OCI-LY3 (cell line): ENCODE measurements at regions not wholly inside any gene's neighbourhood (a gene's known extent, or its start where the extent isn't known, plus 50 kb on each side); places are given as distances from the start of the nearest gene placed in this dataset.
"Not testable (repeated sequence)": the region's sequence is repeated elsewhere in the genome, so short reads cannot be mapped to it uniquely, and the experiment has no call there.

Source experiments
- H2AFZ ChIP-seq: fragments of 200-600, 300-600 bp; shearing (Covaris generic); 2 replicates; pipeline ENCODE4 v1.6.0; 2014; ENCODE audit warnings: antibody characterized with exemption, low read depth, low read length
- H3K27ac ChIP-seq: fragments of 200-600, 300-600 bp; sonication (generic); 2 replicates; pipeline ENCODE4 v1.5.1; 2014; ENCODE audit warnings: mild to moderate bottlenecking, low read length, moderate library complexity, mixed read lengths
- H3K27me3 ChIP-seq: fragments of 200-600, 300-600 bp; sonication (generic); 2 replicates; pipeline ENCODE4 v1.6.1; 2014; ENCODE audit warnings: low read depth, low read length, mixed read lengths
- H3K36me3 ChIP-seq: fragments of 200-600, 300-600 bp; sonication (generic); replicated peaks from 2 replicates; pipeline ENCODE3; 2014; ENCODE audit warnings: low read depth, low read length, mixed read lengths
- H3K4me1 ChIP-seq: fragments of 300-600, 200-600 bp; sonication (generic); 2 replicates; pipeline ENCODE4 v1.6.1; 2014; ENCODE audit warnings: low read length, mixed read lengths
- H3K4me2 ChIP-seq: fragments of 200-600, 300-600 bp; sonication (generic); 2 replicates; pipeline ENCODE4 v1.6.1; 2014; ENCODE audit warnings: low read length, mixed read lengths
- H3K4me3 ChIP-seq: fragments of 300-600, 200-600 bp; sonication (generic); 2 replicates; pipeline ENCODE4 v1.5.1; 2014; ENCODE audit warnings: antibody characterized with exemption, mild to moderate bottlenecking, low read length, moderate library complexity
- H3K79me2 ChIP-seq: fragments of 300-600, 200-600 bp; shearing (Covaris generic); 2 replicates; pipeline ENCODE4 v1.6.1; 2014; ENCODE audit warnings: mild to moderate bottlenecking, low read length, mixed read lengths
- H3K9ac ChIP-seq: fragments of 300-600, 200-600 bp; shearing (Covaris generic); 2 replicates; pipeline ENCODE4 v1.6.0; 2014; ENCODE audit warnings: mild to moderate bottlenecking, low read length, moderate library complexity
- H3K9me3 ChIP-seq: fragments of 200-600, 300-600 bp; shearing (Covaris generic); 2 replicates; pipeline ENCODE4 v1.6.1; 2014; ENCODE audit warnings: low read length, mixed read lengths; ENCODE audit not compliant: insufficient read depth
- H4K20me1 ChIP-seq: fragments of 200-600, 300-600 bp; sonication (generic); 2 replicates; pipeline ENCODE4 v1.6.1; 2016; ENCODE audit warnings: low read length, mixed read lengths; ENCODE audit not compliant: insufficient read depth
- EZH2phosphoT487 ChIP-seq: fragments of 200-600 bp; shearing (Covaris generic); IDR thresholded peaks from 2 replicates; pipeline ENCODE4 v1.6.1; 2018; ENCODE audit warnings: antibody characterized with exemption, mixed run types, low read depth
- TF ChIP-seq, protein P1 (sequence below): fragments of 200-600, 300-600 bp; sonication (generic); IDR thresholded peaks from 2 replicates; pipeline ENCODE4 v1.5.1; 2014; ENCODE audit warnings: antibody characterized with exemption, low read length, low read depth

DNA sequence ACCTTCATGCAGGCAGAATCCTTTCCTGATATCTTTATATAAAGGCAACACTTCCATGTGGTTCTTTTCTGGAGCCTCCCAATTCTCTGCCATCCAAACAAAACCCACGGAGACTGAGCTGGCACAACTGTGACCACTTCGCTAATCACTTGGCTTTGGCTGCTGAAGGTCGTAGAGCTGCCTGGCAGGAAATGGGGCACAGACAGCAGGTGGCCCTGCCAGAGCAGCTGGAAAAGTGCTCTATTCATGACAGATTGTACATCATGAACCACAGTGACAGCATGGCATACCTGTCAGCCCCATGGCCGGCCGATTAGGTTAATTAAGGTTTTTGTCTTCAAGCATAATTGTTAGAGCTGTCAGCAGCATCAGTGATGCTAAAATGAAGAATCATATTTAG lies 141.9 kb upstream of the ANKRD55 start:
- H3K4me2 ChIP-seq = no peak overlapping the region

DNA sequence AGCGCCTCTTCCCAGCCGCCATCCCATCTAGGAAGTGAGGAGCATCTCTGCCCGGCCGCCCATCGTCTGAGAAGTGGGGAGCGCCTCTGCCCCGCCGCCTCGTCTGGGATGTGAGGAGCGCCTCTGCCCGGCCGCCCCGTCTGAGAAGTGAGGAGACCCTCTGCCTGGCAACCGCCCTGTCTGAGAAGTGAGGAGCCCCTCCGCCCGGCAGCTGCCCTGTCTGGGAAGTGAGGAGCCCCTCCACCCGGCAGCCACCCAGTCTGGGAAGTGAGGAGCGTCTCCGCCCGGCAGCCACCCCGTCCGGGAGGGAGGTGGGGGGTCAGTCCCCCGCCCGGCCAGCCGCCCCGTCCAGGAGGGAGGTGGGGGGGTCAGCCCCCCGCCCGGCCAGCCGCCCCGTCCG lies 139.4 kb upstream of the ANKRD55 start:
- not testable (repeated sequence) for H3K27ac ChIP-seq, H3K4me1 ChIP-seq, H3K79me2 ChIP-seq, H3K36me3 ChIP-seq, H3K9ac ChIP-seq, H3K27me3 ChIP-seq, H4K20me1 ChIP-seq, H2AFZ ChIP-seq, H3K4me2 ChIP-seq, H3K4me3 ChIP-seq, H3K9me3 ChIP-seq

More for the DNA sequence above, 141.9 kb upstream of the ANKRD55 start:
- no peak overlapping the region for H2AFZ ChIP-seq
- no peaks in the 10 kb centered on the region for H3K9me3 ChIP-seq
- no peaks in the 10 kb centered on the region for H3K4me1 ChIP-seq
- H3K27ac ChIP-seq = no peak overlapping the region
- no peak for TF ChIP-seq EZH2phosphoT487
- TF ChIP-seq, protein P1, sequence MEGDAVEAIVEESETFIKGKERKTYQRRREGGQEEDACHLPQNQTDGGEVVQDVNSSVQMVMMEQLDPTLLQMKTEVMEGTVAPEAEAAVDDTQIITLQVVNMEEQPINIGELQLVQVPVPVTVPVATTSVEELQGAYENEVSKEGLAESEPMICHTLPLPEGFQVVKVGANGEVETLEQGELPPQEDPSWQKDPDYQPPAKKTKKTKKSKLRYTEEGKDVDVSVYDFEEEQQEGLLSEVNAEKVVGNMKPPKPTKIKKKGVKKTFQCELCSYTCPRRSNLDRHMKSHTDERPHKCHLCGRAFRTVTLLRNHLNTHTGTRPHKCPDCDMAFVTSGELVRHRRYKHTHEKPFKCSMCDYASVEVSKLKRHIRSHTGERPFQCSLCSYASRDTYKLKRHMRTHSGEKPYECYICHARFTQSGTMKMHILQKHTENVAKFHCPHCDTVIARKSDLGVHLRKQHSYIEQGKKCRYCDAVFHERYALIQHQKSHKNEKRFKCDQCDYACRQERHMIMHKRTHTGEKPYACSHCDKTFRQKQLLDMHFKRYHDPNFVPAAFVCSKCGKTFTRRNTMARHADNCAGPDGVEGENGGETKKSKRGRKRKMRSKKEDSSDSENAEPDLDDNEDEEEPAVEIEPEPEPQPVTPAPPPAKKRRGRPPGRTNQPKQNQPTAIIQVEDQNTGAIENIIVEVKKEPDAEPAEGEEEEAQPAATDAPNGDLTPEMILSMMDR = no peak
- no peak overlapping the region for H3K9ac ChIP-seq
- no peak overlapping the region for H3K4me3 ChIP-seq
- no peaks in the 10 kb centered on the region for H3K36me3 ChIP-seq
- H4K20me1 ChIP-seq = no peaks in the 10 kb centered on the region
- no peaks in the 10 kb centered on the region for H3K79me2 ChIP-seq
- H3K27me3 ChIP-seq = no peaks in the 10 kb centered on the region

DNA sequence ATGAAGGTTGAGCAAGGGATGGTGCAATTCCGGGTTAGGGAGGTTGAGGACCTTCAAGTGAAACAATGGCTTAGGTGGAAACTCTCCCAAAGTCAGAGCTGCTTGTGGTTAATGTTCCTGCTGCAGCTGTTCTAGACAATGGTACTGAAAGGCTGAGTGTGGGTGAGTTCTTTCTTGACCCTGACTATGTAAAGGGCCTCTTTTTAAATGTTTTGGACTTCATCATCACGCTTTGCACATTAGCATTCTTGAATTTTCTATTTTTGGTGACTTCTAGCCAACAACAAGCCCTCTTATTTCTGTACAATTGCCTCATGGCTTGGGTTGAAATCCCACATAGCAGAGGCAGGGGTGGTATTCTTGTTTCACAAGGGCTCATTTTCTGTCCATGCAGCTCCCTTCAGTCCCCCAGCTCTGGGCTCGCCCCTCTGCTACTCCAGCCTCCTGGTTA lies 136.3 kb upstream of the ANKRD55 start:
- Histone ChIP-seq H3K4me3 (no peak overlapping the region), H3K9ac (no peak overlapping the region), H3K9me3 (no peaks in the 10 kb centered on the region)

DNA sequence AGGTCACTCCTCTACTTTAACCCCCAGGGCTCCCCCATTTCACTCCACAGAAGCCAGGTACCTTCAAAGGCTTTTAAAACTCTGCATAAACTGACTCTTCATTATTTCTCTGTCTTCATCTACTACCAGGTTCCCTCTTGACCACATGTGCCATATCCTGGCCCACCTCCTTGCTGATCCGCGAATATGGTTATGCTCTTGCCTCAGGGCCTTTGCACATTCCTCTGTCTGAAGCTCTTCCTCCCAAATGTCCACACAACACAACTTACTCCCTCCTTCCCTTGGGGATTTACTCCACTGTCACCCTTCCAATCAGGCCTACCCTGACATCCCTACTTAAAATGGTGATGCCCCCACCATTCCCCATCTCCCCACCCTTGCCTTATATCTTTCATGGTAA lies 134.6 kb upstream of the ANKRD55 start:
- Histone ChIP-seq H3K4me3 (no peak overlapping the region), H3K9ac (no peak overlapping the region), H3K36me3 (no peaks in the 10 kb centered on the region), H2AFZ (no peak overlapping the region), H3K9me3 (no peaks in the 10 kb centered on the region), H3K27ac (no peak overlapping the region), H3K4me2 (no peak overlapping the region), H3K27me3 (no peaks in the 10 kb centered on the region), H3K79me2 (no peaks in the 10 kb centered on the region), H3K4me1 (no peaks in the 10 kb centered on the region), H4K20me1 (no peaks in the 10 kb centered on the region)
- no peak for TF ChIP-seq EZH2phosphoT487
- TF ChIP-seq, protein P1 = no peak

More for the DNA sequence above, 136.3 kb upstream of the ANKRD55 start:
- H3K27ac ChIP-seq = no peak overlapping the region
- no peak for TF ChIP-seq EZH2phosphoT487
- TF ChIP-seq, protein P1 = no peak
- H3K4me1 ChIP-seq = no peaks in the 10 kb centered on the region
- H2AFZ ChIP-seq = no peak overlapping the region
- no peaks in the 10 kb centered on the region for H3K36me3 ChIP-seq
- H3K79me2 ChIP-seq = no peaks in the 10 kb centered on the region
- no peaks in the 10 kb centered on the region for H4K20me1 ChIP-seq
- H3K4me2 ChIP-seq = no peak overlapping the region
- H3K27me3 ChIP-seq = no peaks in the 10 kb centered on the region

DNA sequence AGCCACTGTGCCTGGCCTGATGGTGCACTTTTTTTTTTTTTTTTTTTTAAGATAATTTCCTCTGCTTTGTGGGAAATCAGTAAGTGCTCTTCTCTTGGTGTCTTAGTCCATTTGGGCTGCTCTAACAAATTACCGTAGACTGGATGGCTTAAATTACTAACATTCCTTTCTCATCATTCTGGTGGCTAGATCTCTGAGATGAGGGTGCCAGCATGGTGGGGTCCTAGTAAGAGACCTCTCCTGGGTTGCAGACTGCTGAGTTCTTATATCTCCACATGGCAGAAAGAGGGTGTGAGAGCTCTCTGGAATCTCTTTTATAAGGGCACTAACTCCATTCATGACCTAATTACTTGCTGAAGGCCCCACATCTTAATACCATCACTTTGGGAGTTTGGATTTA lies 133.9 kb upstream of the ANKRD55 start:
- H2AFZ ChIP-seq = no peak overlapping the region
- H3K9ac ChIP-seq = no peak overlapping the region
- no peak overlapping the region for H3K4me3 ChIP-seq
- H3K79me2 ChIP-seq = no peaks in the 10 kb centered on the region
- TF ChIP-seq EZH2phosphoT487 = no peak
- TF ChIP-seq, protein P1 = no peak
- H3K4me2 ChIP-seq = no peak overlapping the region
- H3K27me3 ChIP-seq = no peaks in the 10 kb centered on the region
- H4K20me1 ChIP-seq = no peaks in the 10 kb centered on the region
- H3K36me3 ChIP-seq = no peaks in the 10 kb centered on the region
- H3K9me3 ChIP-seq = no peaks in the 10 kb centered on the region
- H3K27ac ChIP-seq = no peak overlapping the region
- H3K4me1 ChIP-seq = no peaks in the 10 kb centered on the region
